ENCODE measurements at regions not wholly inside any gene's neighbourhood (a gene's known extent, or its start where the extent isn't known, plus 50 kb on each side); places are given as distances from the start of the nearest gene placed in this dataset.

- H2AFZ ChIP-seq (ENCODE audit: low read depth), result no peak overlapping the region
- DNase-seq, result no peak
- H3K4me3 ChIP-seq (ENCODE audit: low read depth in 2 of 2, low read length in 1 of 2), result no peak overlapping the region
- H4K20me1 ChIP-seq (ENCODE audit: insufficient read depth), result no peaks in the 10 kb centered on the region
- H3K4me2 ChIP-seq, result no peak overlapping the region
- no peaks in the 10 kb centered on the region for H3F3A ChIP-seq (replicated peaks; ENCODE audit: insufficient read depth)
- H3K27ac ChIP-seq (ENCODE audit: low read depth in 2 of 2, low read length in 1 of 2), result peak overlapping the region in 1 of 2 experiments; percentile 76; a peak in 2 of 4 replicates
- WGBS (ENCODE audit: low lambda C conversion rate), result 78% methylated on average over 4 of the region's 9 CpGs
- H3K27me3 ChIP-seq (ENCODE audit: insufficient read depth), result no peaks in the 10 kb centered on the region
- no peaks in the 10 kb centered on the region for H3K9me2 ChIP-seq
- POLR2A ChIA-PET, result interaction anchor here (0.6 to 1.9 kb wide), 3 partner anchors 11 to 44 kb away, joined by 3 to 4 read pairs (median 4); no protein-coding TSS in a partner anchor
- H3K79me2 ChIP-seq (ENCODE audit: insufficient read depth), result no peaks in the 10 kb centered on the region
- H3K4me1 ChIP-seq (ENCODE audit: control insufficient read depth in 1 of 2, insufficient read depth in 2 of 2, low read depth in 1 of 2, low read length in 1 of 2), result peaks cover 0 to 61% of the 10 kb centered on the region in 2 experiments; a peak in 2 of 4 replicates
- CTCF ChIA-PET, result interaction anchor here (0.8 to 2.0 kb wide), 13 partner anchors 10 to 220 kb away, joined by 3 to 7 read pairs (median 4); no protein-coding TSS in a partner anchor
- H3K9ac ChIP-seq, result no peak overlapping the region
- H3K36me3 ChIP-seq (replicated peaks in 1 of 2; ENCODE audit: control insufficient read depth in 1 of 2, insufficient read depth in 2 of 2, low read length in 1 of 2), result no peaks in the 10 kb centered on the region
- TF ChIP-seq NFIC (IDR thresholded peaks at IDR 0.05; ENCODE audit: borderline replicate concordance) (no peak), RFX5 (IDR thresholded peaks at IDR 0.05; ENCODE audit: low read length) (no peak), CHD2 (IDR thresholded peaks at IDR 0.05; ENCODE audit: low read length, partially characterized antibody) (no peak), JUND (IDR thresholded peaks at IDR 0.05) (no peak)
- no peaks in the 10 kb centered on the region for H3K9me3 ChIP-seq
These were observed 140.6 kb upstream of the GSE1 start for GRCh38 chr16:85472514-85472913.

GRCh38 chr16:85473323-85473722 is 139.8 kb upstream of the GSE1 start:
- Histone ChIP-seq H3F3A (replicated peaks; ENCODE audit: insufficient read depth) (no peaks in the 10 kb centered on the region), H3K9me2 (no peaks in the 10 kb centered on the region), H3K27ac (ENCODE audit: low read depth in 2 of 2, low read length in 1 of 2) (peak overlapping the region in 1 of 2 experiments; percentile 76; a peak in 2 of 4 replicates), H3K27me3 (ENCODE audit: insufficient read depth) (no peaks in the 10 kb centered on the region), H3K9ac (no peak overlapping the region), H3K4me1 (ENCODE audit: control insufficient read depth in 1 of 2, insufficient read depth in 2 of 2, low read depth in 1 of 2, low read length in 1 of 2) (peaks cover 0 to 61% of the 10 kb centered on the region in 2 experiments; a peak in 2 of 4 replicates), H4K20me1 (ENCODE audit: insufficient read depth) (no peaks in the 10 kb centered on the region), H3K4me2 (no peak overlapping the region), H3K79me2 (ENCODE audit: insufficient read depth) (no peaks in the 10 kb centered on the region), H3K36me3 (replicated peaks in 1 of 2; ENCODE audit: control insufficient read depth in 1 of 2, insufficient read depth in 2 of 2, low read length in 1 of 2) (no peaks in the 10 kb centered on the region), H2AFZ (ENCODE audit: low read depth) (no peak overlapping the region), H3K9me3 (no peaks in the 10 kb centered on the region), H3K4me3 (ENCODE audit: low read depth in 2 of 2, low read length in 1 of 2) (no peak overlapping the region)
- WGBS (ENCODE audit: low lambda C conversion rate), result 88% methylated on average over 7 of the region's 8 CpGs
- ChIA-PET CTCF (interaction anchor here (0.8 to 2.0 kb wide), 16 partner anchors 10 to 358 kb away, joined by 3 to 9 read pairs (median 4); no protein-coding TSS in a partner anchor), POLR2A (interaction anchor here (0.6 to 1.9 kb wide), 2 partner anchors 42 to 44 kb away, joined by 3 to 4 read pairs; no protein-coding TSS in a partner anchor)
- TF ChIP-seq ELF1 (IDR thresholded peaks at IDR 0.05) (no peak), RXRA (IDR thresholded peaks at IDR 0.05; ENCODE audit: borderline replicate concordance, low read depth) (no peak), MEF2A (IDR thresholded peaks at IDR 0.05; ENCODE audit: borderline replicate concordance, low read depth) (no peak), POLR2AphosphoS5 (IDR thresholded peaks at IDR 0.05; ENCODE audit: low read depth, low read length) (no peak)
- DNase-seq, result no peak

- Histone ChIP-seq H3K4me2 (no peak overlapping the region), H2AFZ (ENCODE audit: low read depth) (no peak overlapping the region), H3K9me3 (no peaks in the 10 kb centered on the region), H4K20me1 (ENCODE audit: insufficient read depth) (no peaks in the 10 kb centered on the region), H3K4me1 (ENCODE audit: control insufficient read depth in 1 of 2, insufficient read depth in 2 of 2, low read depth in 1 of 2, low read length in 1 of 2) (peaks cover 0 to 61% of the 10 kb centered on the region in 2 experiments; a peak in 2 of 4 replicates), H3K79me2 (ENCODE audit: insufficient read depth) (no peaks in the 10 kb centered on the region), H3K9me2 (no peaks in the 10 kb centered on the region), H3F3A (replicated peaks; ENCODE audit: insufficient read depth) (no peaks in the 10 kb centered on the region), H3K4me3 (ENCODE audit: low read depth in 2 of 2, low read length in 1 of 2) (no peak overlapping the region), H3K27ac (ENCODE audit: low read depth in 2 of 2, low read length in 1 of 2) (peak overlapping the region in 1 of 2 experiments; percentile 76; a peak in 2 of 4 replicates), H3K9ac (no peak overlapping the region), H3K36me3 (replicated peaks in 1 of 2; ENCODE audit: control insufficient read depth in 1 of 2, insufficient read depth in 2 of 2, low read length in 1 of 2) (no peaks in the 10 kb centered on the region), H3K27me3 (ENCODE audit: insufficient read depth) (no peaks in the 10 kb centered on the region)
- 73% methylated on average over 12 of the region's 21 CpGs for WGBS (ENCODE audit: low lambda C conversion rate)
- TF ChIP-seq TCF12 (IDR thresholded peaks at IDR 0.05), result no peak
- no peak for TF ChIP-seq GATA2 (CRISPR knock-in tag; IDR thresholded peaks at IDR 0.05)
- TF ChIP-seq SMC3 (IDR thresholded peaks at IDR 0.05; ENCODE audit: low read depth, low read length), result peak; percentile 20; the same call in 1 of the 2 replicates
- no peak for TF ChIP-seq FOSL2 (IDR thresholded peaks at IDR 0.05; ENCODE audit: borderline replicate concordance, low read depth)
- TF ChIP-seq CHD2 (IDR thresholded peaks at IDR 0.05; ENCODE audit: low read length, partially characterized antibody), result no peak
- TF ChIP-seq RAD21 (IDR thresholded peaks at IDR 0.05; ENCODE audit: low read length), result peak; percentile 43
- TF ChIP-seq MXI1 (IDR thresholded peaks at IDR 0.05; ENCODE audit: low read depth, low read length), result no peak
- POLR2A ChIA-PET, result interaction anchor here (1.1 to 2.0 kb wide), 3 partner anchors 9 to 79 kb away, joined by 3 to 9 read pairs (median 4); no protein-coding TSS in a partner anchor
- CTCF ChIA-PET, result interaction anchor here (0.7 to 2.0 kb wide), 16 partner anchors 11 to 359 kb away, joined by 3 to 9 read pairs (median 4); no protein-coding TSS in a partner anchor
- peak; percentile 81 for DNase-seq
These were observed 139.1 kb upstream of the GSE1 start for GRCh38 chr16:85473909-85474620.
